HepG2 (cell line): ENCODE measurements at regions not wholly inside any gene's neighbourhood (a gene's known extent, or its start where the extent isn't known, plus 50 kb on each side); places are given as distances from the start of the nearest gene placed in this dataset.

ENCODE experiments used
- ATAC-seq: fragments of 200-7000 bp; cut with Tn5 transposase; 3 replicates; pipeline ENCODE4 v1.9.1; 2020; ENCODE audit warnings: mild to moderate bottlenecking, moderate library complexity
- BruUV-seq: library from RNA; stranded (reverse); fragments of 400-500 nt; replicated peaks from 2 replicates; lab custom pipeline; 2021; lab: Mats Ljungman, UMichigan
- CTCF ChIA-PET: fragments of 300-600 bp; formaldehyde crosslinking; extraction: SDS; loops from one replicate; lab custom pipeline; 2021; ENCODE audit warnings: low total read pairs, inconsistent platforms, low intra/inter-chr PET ratio; lab: Yijun Ruan, JAX
- POLR2A ChIA-PET: fragments of 350-600 bp; sonication (Branson Sonifier 250); formaldehyde crosslinking; loops from one replicate; lab custom pipeline; 2020; ENCODE audit warnings: antibody characterized with exemption, inconsistent platforms; lab: Yijun Ruan, JAX
- DNase-seq: peaks from one replicate; pipeline ENCODE4 v3.0.0-alpha.2; 2015; ENCODE audit warnings: low spot score
- FAIRE-seq: peaks from 3 replicates; lab custom pipeline; 2011; peaks lifted over from hg19 to GRCh38; lab: Jason Lieb, UNC
- H2AFZ ChIP-seq: one replicate; pipeline ENCODE4 v1.6.1; 2011; ENCODE audit warnings: low read length, inconsistent platforms
- H3K27ac ChIP-seq: fragments of 300-600 bp; 3 replicates; pipeline ENCODE4 v1.8.0; 2011; ENCODE audit warnings: mixed run types, mild to moderate bottlenecking, mixed read lengths, low read length, inconsistent platforms; ENCODE audit not compliant: insufficient read depth; ENCODE audit errors: extremely low read length
- H3K27me3 ChIP-seq, 2 experiments: fragments of 200-600 bp in 1 of 2; 2 replicates in 1 of 2; 3 replicates in 1 of 2; pipeline versions ENCODE4 v1.6.0 to v1.8.0; 2011; ENCODE audit warnings: low read length in 2 of 2, mild to moderate bottlenecking in 2 of 2, moderate library complexity in 2 of 2, inconsistent platforms in 1 of 2; ENCODE audit not compliant: insufficient read depth in 2 of 2, control insufficient read depth in 1 of 2
- H3K36me3 ChIP-seq, 2 experiments: fragments of 200-600 bp in 1 of 2; replicated peaks in 1 of 2; 2 replicates in 1 of 2; 3 replicates in 1 of 2; pipeline versions ENCODE4 v1.5.1 to v1.8.0; 2011; ENCODE audit warnings: low read length in 2 of 2, inconsistent platforms in 1 of 2; ENCODE audit not compliant: insufficient read depth in 2 of 2, control insufficient read depth in 1 of 2
- H3K4me1 ChIP-seq: 2 replicates; pipeline ENCODE4 v1.5.1; 2012; ENCODE audit warnings: low read length, inconsistent platforms; ENCODE audit not compliant: insufficient read depth
- H3K4me2 ChIP-seq: 2 replicates; pipeline ENCODE4 v1.6.0; 2011; ENCODE audit warnings: low read depth, low read length, inconsistent platforms
- H3K4me3 ChIP-seq, 3 experiments: fragments of 200-600 bp in 1 of 3; sonication (generic), shearing (Covaris generic) in 1 of 3; replicated peaks in 1 of 3; 2 replicates each; pipeline ENCODE4 v1.5.1; 2011 to 2016; ENCODE audit warnings: low read length in 3 of 3, inconsistent platforms in 2 of 3, low read depth in 2 of 3, mild to moderate bottlenecking in 2 of 3, control low read depth in 1 of 3, mixed read lengths in 1 of 3; ENCODE audit not compliant: insufficient read depth in 1 of 3
- H3K79me2 ChIP-seq: one replicate; pipeline ENCODE4 v1.6.1; 2011; ENCODE audit warnings: low read length, inconsistent platforms; ENCODE audit not compliant: insufficient read depth
- H3K9ac ChIP-seq: 2 replicates; pipeline ENCODE4 v1.6.0; 2011; ENCODE audit warnings: mild to moderate bottlenecking, low read depth, low read length, inconsistent platforms; ENCODE audit not compliant: insufficient read depth
- H3K9me3 ChIP-seq: 2 replicates; pipeline ENCODE4 v1.5.1; 2012; ENCODE audit warnings: mild to moderate bottlenecking, low read length
- H4K20me1 ChIP-seq: 2 replicates; pipeline ENCODE4 v1.6.0; 2011; ENCODE audit warnings: inconsistent platforms, mild to moderate bottlenecking, low read length, moderate library complexity; ENCODE audit not compliant: insufficient read depth
- BORCS8-MEF2B ChIP-seq: sonication (generic); formaldehyde crosslinking; IDR thresholded peaks from 2 replicates; pipeline ENCODE4 v1.8.0; 2022; ENCODE audit warnings: mild to moderate bottlenecking, missing genetic modification reagents
- KLF11 ChIP-seq: IDR thresholded peaks from 2 replicates; pipeline ENCODE4 v1.6.1; 2016; ENCODE audit warnings: missing compliant biosample characterization
- NCOR1 ChIP-seq: fragments of 200-600 bp; sonication (generic); IDR thresholded peaks from 2 replicates; pipeline ENCODE4 v1.7.0; 2017; ENCODE audit warnings: antibody characterized with exemption, low read length, borderline replicate concordance
- NFRKB ChIP-seq: fragments of 450-650 bp; IDR thresholded peaks from 2 replicates; pipeline ENCODE4 v1.6.1; 2017
- NR2C2 ChIP-seq: sonication (generic); formaldehyde crosslinking; IDR thresholded peaks from 2 replicates; pipeline ENCODE4 v1.4.0; 2020; ENCODE audit warnings: missing genetic modification reagents, mild to moderate bottlenecking, moderate library complexity, borderline replicate concordance
- NR3C1 ChIP-seq: sonication (generic); formaldehyde crosslinking; IDR thresholded peaks from 2 replicates; pipeline ENCODE4 v1.4.0; 2020; ENCODE audit warnings: missing genetic modification reagents
- RELA ChIP-seq: sonication (generic); formaldehyde crosslinking; IDR thresholded peaks from 2 replicates; pipeline ENCODE4 v1.4.0; 2020; ENCODE audit warnings: missing genetic modification reagents
- SALL2 ChIP-seq: sonication (generic); formaldehyde crosslinking; IDR thresholded peaks from 2 replicates; pipeline ENCODE4 v1.8.1; 2023; ENCODE audit warnings: mild to moderate bottlenecking, missing genetic modification reagents, inconsistent platforms
- ZNF569 ChIP-seq: sonication (generic); formaldehyde crosslinking; IDR thresholded peaks from 2 replicates; pipeline ENCODE4 v1.5.0; 2020; ENCODE audit warnings: mild to moderate bottlenecking, missing genetic modification reagents, moderate library complexity, borderline replicate concordance
- WGBS: methylation state at CpG from one replicate; pipeline ENCODE4 v1.1.6; 2017; ENCODE audit warnings: low lambda C conversion rate; 5-methylcytosine and 5-hydroxymethylcytosine counted together
- in situ Hi-C: cut with HindIII; loops from 2 replicates; pipeline ENCODE4 v1.10.0; 2017; ENCODE audit warnings: low pct_unique_long_range_greater_than_20kb; ENCODE audit not compliant: extremely low pct_ligation_motif_present
- intact Hi-C: fragments of 100-400 bp; cut with micrococcal nuclease; formaldehyde crosslinking; loops from one replicate; pipeline ENCODE4 v1.10.0; 2022; ENCODE audit not compliant: unreplicated experiment
- TF ChIP-seq, protein P1 (sequence below): sonication (generic); formaldehyde crosslinking; IDR thresholded peaks from 2 replicates; pipeline ENCODE4 v1.8.1; 2023; ENCODE audit warnings: mild to moderate bottlenecking, missing genetic modification reagents
- TF ChIP-seq, protein P2 (sequence below): sonication (generic); formaldehyde crosslinking; IDR thresholded peaks from 2 replicates; pipeline ENCODE4 v1.5.0; 2020; ENCODE audit warnings: missing genetic modification reagents
- TF ChIP-seq, protein P3 (sequence below): sonication (generic); formaldehyde crosslinking; IDR thresholded peaks from 2 replicates; pipeline ENCODE4 v1.4.0; 2020; ENCODE audit warnings: missing genetic modification reagents, low read depth, mild to moderate bottlenecking, borderline replicate concordance
- TF ChIP-seq, protein P4 (sequence below): IDR thresholded peaks from 2 replicates; pipeline ENCODE4 v1.6.1; 2016; ENCODE audit warnings: mild to moderate bottlenecking, missing biosample characterization, missing genetic modification reagents
- TF ChIP-seq, protein P5 (sequence below): sonication (generic); formaldehyde crosslinking; IDR thresholded peaks from 2 replicates; pipeline ENCODE4 v1.4.0; 2020; ENCODE audit warnings: mild to moderate bottlenecking, missing genetic modification reagents, borderline replicate concordance

DNA sequence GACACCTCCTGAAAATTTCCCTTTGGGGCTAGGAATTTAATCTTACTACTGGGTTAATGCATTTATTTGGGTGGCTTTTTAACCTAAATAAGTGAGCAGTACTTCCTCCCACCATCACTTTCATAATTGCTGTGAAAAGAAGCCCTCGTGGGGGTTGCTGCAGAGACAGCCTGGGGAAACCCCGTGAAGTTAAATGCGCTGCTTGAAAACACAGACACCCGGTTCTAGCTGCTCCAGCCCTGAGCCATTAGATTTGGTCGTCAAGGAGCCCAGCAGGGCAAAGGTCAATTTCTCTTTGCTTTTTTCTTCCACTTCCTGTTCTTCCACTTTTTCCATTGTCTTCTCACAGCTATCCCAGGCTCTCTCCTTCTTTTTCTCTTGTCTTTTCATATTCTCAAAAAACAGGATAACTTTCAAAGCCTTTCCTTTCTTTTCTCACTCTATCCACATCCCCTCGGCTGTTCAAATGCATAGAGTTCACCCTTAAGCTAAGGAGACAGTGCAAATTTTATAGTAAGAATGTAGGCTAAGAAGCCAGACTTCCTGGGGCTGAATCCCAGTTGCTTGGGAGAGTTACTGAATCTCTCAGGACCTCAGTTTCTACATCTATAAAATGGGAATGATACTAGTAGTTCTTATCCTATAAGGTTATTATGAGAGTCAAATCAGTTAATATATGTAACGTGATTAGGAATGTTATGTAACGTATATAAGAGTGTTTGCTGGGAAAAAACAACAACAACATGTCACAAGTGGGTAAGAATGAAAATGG, 91.5 kb upstream of the ZNF827 start (continued):
- TF ChIP-seq, protein P1, sequence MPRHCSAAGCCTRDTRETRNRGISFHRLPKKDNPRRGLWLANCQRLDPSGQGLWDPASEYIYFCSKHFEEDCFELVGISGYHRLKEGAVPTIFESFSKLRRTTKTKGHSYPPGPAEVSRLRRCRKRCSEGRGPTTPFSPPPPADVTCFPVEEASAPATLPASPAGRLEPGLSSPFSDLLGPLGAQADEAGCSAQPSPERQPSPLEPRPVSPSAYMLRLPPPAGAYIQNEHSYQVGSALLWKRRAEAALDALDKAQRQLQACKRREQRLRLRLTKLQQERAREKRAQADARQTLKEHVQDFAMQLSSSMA (CRISPR knock-in tag) = no peak
- TF ChIP-seq, protein P2, sequence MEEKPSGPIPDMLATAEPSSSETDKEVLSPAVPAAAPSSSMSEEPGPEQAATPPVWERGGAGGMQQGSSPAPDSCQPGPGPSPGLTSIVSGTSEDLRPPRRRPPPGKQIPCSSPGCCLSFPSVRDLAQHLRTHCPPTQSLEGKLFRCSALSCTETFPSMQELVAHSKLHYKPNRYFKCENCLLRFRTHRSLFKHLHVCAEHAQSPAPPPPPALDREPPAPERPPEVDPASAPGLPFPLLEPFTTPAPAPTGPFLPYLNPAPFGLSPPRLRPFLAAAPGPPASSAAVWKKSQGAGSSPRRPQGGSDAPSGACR (CRISPR knock-in tag) = no peak
- TF ChIP-seq SALL2 = no peak
- TF ChIP-seq, protein P3, sequence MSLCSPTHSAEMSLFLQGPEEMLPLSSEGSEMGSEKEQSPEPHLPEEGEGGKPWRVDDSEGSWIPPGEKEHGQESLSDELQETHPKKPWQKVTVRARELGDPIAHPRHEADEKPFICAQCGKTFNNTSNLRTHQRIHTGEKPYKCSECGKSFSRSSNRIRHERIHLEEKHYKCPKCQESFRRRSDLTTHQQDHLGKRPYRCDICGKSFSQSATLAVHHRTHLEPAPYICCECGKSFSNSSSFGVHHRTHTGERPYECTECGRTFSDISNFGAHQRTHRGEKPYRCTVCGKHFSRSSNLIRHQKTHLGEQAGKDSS = no peak

DNA sequence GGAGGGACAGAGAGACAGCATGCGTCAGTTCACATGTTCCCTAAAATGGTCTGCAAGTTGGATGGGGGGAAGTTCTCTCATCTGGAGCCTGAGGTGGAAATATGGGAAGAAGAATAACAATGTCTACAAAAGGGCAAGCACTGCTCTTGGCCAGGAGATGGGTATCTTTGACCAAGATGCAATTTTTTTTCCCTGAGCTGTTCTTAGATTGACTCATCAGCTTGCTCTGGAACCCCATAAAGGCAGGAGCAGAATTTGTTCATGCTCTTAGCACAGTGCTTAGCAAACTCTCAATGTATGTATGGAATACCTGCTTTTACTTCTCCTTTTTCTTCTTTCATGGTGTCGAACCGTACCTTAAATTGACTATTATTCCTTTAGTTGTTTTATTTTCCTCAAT, 90.5 kb upstream of the ZNF827 start:
- Histone ChIP-seq H3K4me1 (no peaks in the 10 kb centered on the region), H3K27ac (no peak overlapping the region), H3K79me2 (no peaks in the 10 kb centered on the region), H4K20me1 (no peaks in the 10 kb centered on the region), H3K9me3 (no peaks in the 10 kb centered on the region), H3K9ac (no peak overlapping the region), H3K4me2 (no peak overlapping the region), H2AFZ (no peak overlapping the region), H3K27me3 (no peaks in the 10 kb centered on the region), H3K4me3 (no peak overlapping the region), H3K36me3 (no peaks in the 10 kb centered on the region)
- CTCF ChIA-PET = no interaction called here
- DNase-seq = no peak
- in situ Hi-C loops (no loop called here), intact Hi-C loops (no loop called here)
- POLR2A ChIA-PET = no interaction called here
- WGBS = 38% methylated on average over 3 of the region's 3 CpGs
- no peak for FAIRE-seq
- no TSS peak for BruUV-seq
- ATAC-seq = no peak
- TF ChIP-seq, protein P4, sequence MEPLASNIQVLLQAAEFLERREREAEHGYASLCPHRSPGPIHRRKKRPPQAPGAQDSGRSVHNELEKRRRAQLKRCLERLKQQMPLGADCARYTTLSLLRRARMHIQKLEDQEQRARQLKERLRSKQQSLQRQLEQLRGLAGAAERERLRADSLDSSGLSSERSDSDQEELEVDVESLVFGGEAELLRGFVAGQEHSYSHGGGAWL (CRISPR knock-in tag) = no peak
- TF ChIP-seq, protein P5, sequence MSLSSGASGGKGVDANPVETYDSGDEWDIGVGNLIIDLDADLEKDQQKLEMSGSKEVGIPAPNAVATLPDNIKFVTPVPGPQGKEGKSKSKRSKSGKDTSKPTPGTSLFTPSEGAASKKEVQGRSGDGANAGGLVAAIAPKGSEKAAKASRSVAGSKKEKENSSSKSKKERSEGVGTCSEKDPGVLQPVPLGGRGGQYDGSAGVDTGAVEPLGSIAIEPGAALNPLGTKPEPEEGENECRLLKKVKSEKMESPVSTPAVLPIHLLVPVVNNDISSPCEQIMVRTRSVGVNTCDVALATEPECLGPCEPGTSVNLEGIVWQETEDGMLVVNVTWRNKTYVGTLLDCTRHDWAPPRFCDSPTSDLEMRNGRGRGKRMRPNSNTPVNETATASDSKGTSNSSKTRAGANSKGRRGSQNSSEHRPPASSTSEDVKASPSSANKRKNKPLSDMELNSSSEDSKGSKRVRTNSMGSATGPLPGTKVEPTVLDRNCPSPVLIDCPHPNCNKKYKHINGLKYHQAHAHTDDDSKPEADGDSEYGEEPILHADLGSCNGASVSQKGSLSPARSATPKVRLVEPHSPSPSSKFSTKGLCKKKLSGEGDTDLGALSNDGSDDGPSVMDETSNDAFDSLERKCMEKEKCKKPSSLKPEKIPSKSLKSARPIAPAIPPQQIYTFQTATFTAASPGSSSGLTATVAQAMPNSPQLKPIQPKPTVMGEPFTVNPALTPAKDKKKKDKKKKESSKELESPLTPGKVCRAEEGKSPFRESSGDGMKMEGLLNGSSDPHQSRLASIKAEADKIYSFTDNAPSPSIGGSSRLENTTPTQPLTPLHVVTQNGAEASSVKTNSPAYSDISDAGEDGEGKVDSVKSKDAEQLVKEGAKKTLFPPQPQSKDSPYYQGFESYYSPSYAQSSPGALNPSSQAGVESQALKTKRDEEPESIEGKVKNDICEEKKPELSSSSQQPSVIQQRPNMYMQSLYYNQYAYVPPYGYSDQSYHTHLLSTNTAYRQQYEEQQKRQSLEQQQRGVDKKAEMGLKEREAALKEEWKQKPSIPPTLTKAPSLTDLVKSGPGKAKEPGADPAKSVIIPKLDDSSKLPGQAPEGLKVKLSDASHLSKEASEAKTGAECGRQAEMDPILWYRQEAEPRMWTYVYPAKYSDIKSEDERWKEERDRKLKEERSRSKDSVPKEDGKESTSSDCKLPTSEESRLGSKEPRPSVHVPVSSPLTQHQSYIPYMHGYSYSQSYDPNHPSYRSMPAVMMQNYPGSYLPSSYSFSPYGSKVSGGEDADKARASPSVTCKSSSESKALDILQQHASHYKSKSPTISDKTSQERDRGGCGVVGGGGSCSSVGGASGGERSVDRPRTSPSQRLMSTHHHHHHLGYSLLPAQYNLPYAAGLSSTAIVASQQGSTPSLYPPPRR = no peak
- TF ChIP-seq KLF11 (CRISPR knock-in tag) (no peak), NCOR1 (no peak), ZNF569 (CRISPR knock-in tag) (no peak), NFRKB (no peak), NR3C1 (no peak), BORCS8-MEF2B (CRISPR knock-in tag) (no peak), RELA (CRISPR knock-in tag) (no peak), NR2C2 (CRISPR knock-in tag) (no peak)
